ENCODE measurements at regions not wholly inside any gene's neighbourhood (a gene's known extent, or its start where the extent isn't known, plus 50 kb on each side); places are given as distances from the start of the nearest gene placed in this dataset.

GRCh38 chr6:66429210-66429609 is 722.2 kb upstream of the EYS start:
- no peak for TF ChIP-seq CTCF (IDR thresholded peaks at IDR 0.05; ENCODE audit: control insufficient read depth, extremely low read depth, insufficient read depth)

GRCh38 chr6:66423047-66423446 is 716.0 kb upstream of the EYS start:
- no peak for TF ChIP-seq CTCF (IDR thresholded peaks at IDR 0.05; ENCODE audit: control insufficient read depth, extremely low read depth, insufficient read depth)
- DNase-seq (ENCODE audit: low read depth) = no peak
- no peak overlapping the region for H3K4me3 ChIP-seq (ENCODE audit: low read depth, low read length)

More at GRCh38 chr6:66429210-66429609, 722.2 kb upstream of the EYS start:
- no peak for DNase-seq (ENCODE audit: low read depth)
- H3K4me3 ChIP-seq (ENCODE audit: low read depth, low read length) = no peak overlapping the region

- no peak for DNase-seq (ENCODE audit: low read depth)
- TF ChIP-seq CTCF (IDR thresholded peaks at IDR 0.05; ENCODE audit: control insufficient read depth, extremely low read depth, insufficient read depth) = peak; percentile 30
- H3K4me3 ChIP-seq (ENCODE audit: low read depth, low read length) = no peak overlapping the region
Observed at GRCh38 chr6:66421570-66421969, 714.5 kb upstream of the EYS start.

GRCh38 chr6:66418906-66419305 is 711.9 kb upstream of the EYS start:
- no peak for TF ChIP-seq CTCF (IDR thresholded peaks at IDR 0.05; ENCODE audit: control insufficient read depth, extremely low read depth, insufficient read depth)
- H3K4me3 ChIP-seq (ENCODE audit: low read depth, low read length) = no peak overlapping the region
- no peak for DNase-seq (ENCODE audit: low read depth)

GRCh38 chr6:66403966-66404365 is 696.9 kb upstream of the EYS start:
- H3K4me3 ChIP-seq (ENCODE audit: low read depth, low read length) = no peak overlapping the region
- no peak for TF ChIP-seq CTCF (IDR thresholded peaks at IDR 0.05; ENCODE audit: control insufficient read depth, extremely low read depth, insufficient read depth)
- no peak for DNase-seq (ENCODE audit: low read depth)

- no peak for TF ChIP-seq CTCF (IDR thresholded peaks at IDR 0.05; ENCODE audit: control insufficient read depth, extremely low read depth, insufficient read depth)
- no peak for DNase-seq (ENCODE audit: low read depth)
- no peak overlapping the region for H3K4me3 ChIP-seq (ENCODE audit: low read depth, low read length)
Observed at GRCh38 chr6:66402873-66403272, 695.8 kb upstream of the EYS start.

- peak; percentile 28 for DNase-seq (ENCODE audit: low read depth)
- TF ChIP-seq CTCF (IDR thresholded peaks at IDR 0.05; ENCODE audit: control insufficient read depth, extremely low read depth, insufficient read depth) = no peak
- no peak overlapping the region for H3K4me3 ChIP-seq (ENCODE audit: low read depth, low read length)
Observed at GRCh38 chr6:66396549-66396948, 689.5 kb upstream of the EYS start.

Data from LNCaP clone FGC (cell line).